GM12864 (cell line): ENCODE measurements at regions not wholly inside any gene's neighbourhood (a gene's known extent, or its start where the extent isn't known, plus 50 kb on each side); places are given as distances from the start of the nearest gene placed in this dataset.
"Not testable (repeated sequence)": the region's sequence is repeated elsewhere in the genome, so short reads cannot be mapped to it uniquely, and the experiment has no call there.

ENCODE experiments used
- DNase-seq: peaks from one replicate; pipeline ENCODE4 v3.0.0-alpha.2; 2011; ENCODE audit warnings: low read depth
- H3K4me3 ChIP-seq: 2 replicates; pipeline ENCODE4 v1.5.1; 2011; ENCODE audit warnings: mild to moderate bottlenecking, low read depth, low read length, control low read depth
- CTCF ChIP-seq: IDR thresholded peaks from 2 replicates; pipeline ENCODE4 v1.5.1; 2011; ENCODE audit warnings: low read depth, mild to moderate bottlenecking, moderate library complexity, low read length, control low read depth, inconsistent platforms; ENCODE audit errors: missing control alignments

DNA sequence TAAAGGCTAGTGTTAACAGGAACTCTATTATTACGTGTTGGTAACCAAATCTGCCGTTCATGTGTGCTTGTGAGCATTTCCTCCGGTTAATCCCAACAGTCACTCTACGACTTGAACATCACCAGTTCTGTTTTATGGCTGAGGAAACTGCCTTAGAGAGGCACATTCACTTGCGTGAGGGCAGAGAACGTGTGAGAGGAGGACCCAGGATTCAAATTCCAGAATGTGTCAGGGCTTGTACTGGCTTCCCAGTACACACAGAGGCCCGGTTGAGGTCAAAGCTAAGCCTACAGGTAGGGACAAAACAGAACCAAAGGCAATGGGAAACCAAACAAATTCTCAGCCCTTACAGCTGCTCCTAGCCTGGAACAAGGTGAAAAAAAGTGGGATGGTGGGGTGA, 66.9 kb upstream of the TENM4 start:
- no peak for TF ChIP-seq CTCF
- DNase-seq: no peak
- H3K4me3 ChIP-seq: no peak overlapping the region

DNA sequence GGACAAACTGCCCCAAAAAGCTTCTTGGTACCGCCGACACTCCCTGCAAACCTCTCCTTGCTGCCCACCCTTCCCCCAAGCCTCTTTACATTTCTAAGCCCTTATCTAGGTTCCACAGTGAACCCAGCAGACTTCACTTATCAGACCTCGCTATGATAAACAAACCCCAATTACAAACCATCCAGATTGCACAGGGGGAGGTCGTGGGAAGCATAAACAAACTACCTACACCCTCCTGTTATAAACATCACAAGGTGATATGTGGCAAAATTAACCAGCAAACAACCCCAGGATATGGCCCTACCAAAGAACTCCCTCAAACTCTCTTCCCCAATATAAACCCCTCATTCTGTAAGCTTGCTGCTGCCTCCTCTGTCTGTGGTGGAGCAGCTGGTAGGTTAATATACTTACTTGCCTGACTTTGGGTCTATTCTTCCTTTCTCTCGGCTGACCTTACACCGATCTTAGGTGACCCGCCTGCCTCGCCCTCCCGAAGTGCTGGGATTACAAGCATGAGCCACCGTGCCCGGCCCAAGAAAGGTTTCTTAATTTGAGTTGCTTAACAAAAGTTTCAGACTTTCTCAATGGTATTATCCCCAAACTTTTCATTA, 66.0 kb upstream of the TENM4 start:
- TF ChIP-seq CTCF: no peak
- H3K4me3 ChIP-seq: no peak overlapping the region
- no peak for DNase-seq

DNA sequence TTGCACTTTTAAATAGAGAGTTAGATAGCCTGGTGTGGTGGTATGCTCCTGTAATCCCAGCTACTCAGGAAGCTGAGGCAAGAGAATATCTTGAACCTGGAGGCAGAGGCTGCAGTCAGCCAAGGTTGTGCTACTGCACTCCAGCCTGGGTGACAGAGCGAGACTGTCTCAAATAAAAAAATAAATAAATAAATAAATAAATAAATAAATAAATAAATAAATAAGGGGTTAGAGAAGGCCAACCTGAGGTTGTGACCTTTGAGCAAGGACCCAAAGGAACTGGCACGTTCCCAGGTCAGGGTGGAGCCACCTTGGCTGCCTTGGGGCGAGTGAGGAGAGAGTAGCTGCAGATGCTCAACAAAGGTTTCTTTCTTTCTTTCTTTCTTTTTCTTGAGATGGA, 65.3 kb upstream of the TENM4 start:
- no peak for TF ChIP-seq CTCF
- no peak overlapping the region for H3K4me3 ChIP-seq
- DNase-seq: no peak

DNA sequence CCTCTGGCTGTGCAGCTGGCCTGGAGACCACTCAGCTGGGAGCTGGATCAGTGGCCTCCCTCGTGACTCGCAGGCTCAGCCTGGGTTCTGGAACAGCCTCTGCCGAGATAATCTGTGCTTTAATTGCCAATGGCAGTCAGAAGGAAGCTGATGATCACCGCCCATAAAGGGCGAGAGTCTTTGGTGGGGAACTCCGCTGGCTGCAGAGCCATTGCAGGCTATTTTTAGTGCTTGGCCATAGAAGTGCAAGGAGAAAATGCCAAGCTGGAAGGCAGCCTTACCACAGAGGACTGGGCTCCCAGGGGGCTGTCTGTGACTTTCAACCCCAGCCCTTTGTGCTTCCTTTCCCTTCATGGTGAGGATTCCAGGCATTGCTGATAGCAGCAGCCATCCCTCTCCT, 62.2 kb upstream of the TENM4 start:
- TF ChIP-seq CTCF: no peak
- DNase-seq: no peak
- no peak overlapping the region for H3K4me3 ChIP-seq

- no peak overlapping the region for H3K4me3 ChIP-seq
- TF ChIP-seq CTCF: no peak
- DNase-seq: no peak
Measured at GRCh38 chr11:79501707-79502106, 60.9 kb upstream of the TENM4 start.

- H3K4me3 ChIP-seq, DNase-seq: not testable (repeated sequence)
Measured at GRCh38 chr11:79499929-79500328, 59.1 kb upstream of the TENM4 start.

DNA sequence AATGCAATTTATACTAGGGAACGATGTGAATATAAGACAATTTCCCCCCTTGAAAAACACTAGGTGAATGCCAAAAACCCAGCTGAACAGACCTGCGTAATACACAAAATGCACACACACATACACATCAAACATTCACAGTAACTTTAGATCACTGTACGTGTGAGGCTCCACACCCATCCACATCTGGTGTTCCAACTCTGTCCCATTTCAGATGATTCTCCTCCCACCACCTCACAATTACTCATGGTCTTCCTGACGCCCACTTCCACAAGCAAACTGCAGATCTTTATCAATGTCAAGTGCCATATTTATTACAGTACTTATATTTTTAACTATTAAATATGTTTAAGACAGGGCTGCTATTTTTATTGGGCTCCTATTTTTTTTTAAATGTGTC, 57.8 kb upstream of the TENM4 start:
- TF ChIP-seq CTCF: no peak
- H3K4me3 ChIP-seq: no peak overlapping the region
- no peak for DNase-seq
